ACHN (cell line): ENCODE measurements at regions not wholly inside any gene's neighbourhood (a gene's known extent, or its start where the extent isn't known, plus 50 kb on each side); places are given as distances from the start of the nearest gene placed in this dataset.

Source experiments
- DNase-seq: peaks from one replicate; pipeline ENCODE4 v3.0.0-alpha.2; 2015
- in situ Hi-C: cut with HindIII; loops from 2 replicates; pipeline ENCODE4 v1.10.0; 2017; ENCODE audit warnings: low sequenced_read_pairs, low pct_ligation_motif_present, low pct_unique_long_range_greater_than_20kb

DNA sequence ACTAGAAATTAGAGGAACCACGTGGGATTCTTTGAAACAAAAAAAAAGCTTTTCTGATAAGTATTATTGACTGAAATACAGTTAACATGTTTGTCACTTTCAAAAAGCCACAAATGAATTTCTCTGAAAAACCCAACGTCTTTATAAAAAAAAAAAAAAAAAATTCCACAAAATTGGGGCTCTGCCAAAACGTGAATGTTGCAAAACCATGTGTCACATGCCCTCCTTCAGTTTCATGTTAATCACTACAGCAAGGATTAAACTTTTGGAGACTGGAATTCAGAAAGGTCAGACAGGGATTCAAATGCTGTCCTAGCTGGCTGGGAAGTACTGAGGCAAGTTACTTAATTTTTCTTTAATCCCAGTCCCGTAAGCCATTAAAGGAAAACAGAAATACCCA, 278.0 kb upstream of the KLF14 start:
- in situ Hi-C loops = no loop called here
- peak; percentile 76 for DNase-seq

DNA sequence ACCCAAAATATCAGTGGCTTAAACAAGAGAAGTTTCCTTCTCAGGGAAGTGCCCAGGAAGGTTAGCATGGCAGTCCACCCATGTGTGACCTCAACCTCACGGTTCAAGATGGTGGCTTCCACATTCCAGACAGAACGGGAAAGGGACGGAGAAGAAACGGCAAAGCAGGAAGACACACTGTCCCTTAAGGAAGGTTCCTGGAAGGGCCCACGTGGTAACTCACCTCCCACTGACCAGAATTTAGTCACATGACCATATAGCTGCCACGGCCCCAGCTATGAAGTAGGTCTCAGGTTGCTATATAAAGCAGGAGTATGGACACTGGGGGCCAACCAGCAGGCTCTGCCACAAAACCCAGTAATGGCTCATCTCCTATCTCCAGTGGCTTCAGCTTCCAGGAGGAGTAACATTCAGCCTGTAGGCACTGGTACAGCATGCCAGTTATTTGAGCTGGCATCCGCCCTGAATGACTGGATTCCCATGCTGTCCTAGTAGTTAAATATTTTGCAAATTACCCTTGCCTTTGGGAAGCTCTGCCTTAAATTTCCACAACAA, 278.5 kb upstream of the KLF14 start:
- DNase-seq = peak; percentile 63
- in situ Hi-C loops = no loop called here

DNA sequence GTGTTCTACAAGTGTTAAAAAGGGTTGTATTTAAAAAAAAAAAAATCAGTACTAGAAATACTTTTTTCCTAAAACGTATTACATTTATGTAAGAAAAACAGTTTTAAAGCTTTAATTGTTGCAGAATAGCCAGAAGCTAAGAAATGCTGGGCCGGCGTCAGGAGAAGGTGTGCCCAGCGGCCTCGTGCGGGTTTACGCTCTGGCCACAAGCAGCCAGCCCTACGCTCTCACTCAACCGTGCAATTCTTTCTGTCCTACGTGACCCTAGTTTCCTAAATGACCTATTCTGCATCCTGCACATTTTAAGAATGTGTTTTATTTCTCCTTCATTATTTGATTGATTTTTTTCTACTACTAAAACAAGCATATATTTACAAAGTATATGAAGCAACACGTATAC, 279.7 kb upstream of the KLF14 start:
- peak; percentile 69 for DNase-seq
- in situ Hi-C loops = no loop called here

DNA sequence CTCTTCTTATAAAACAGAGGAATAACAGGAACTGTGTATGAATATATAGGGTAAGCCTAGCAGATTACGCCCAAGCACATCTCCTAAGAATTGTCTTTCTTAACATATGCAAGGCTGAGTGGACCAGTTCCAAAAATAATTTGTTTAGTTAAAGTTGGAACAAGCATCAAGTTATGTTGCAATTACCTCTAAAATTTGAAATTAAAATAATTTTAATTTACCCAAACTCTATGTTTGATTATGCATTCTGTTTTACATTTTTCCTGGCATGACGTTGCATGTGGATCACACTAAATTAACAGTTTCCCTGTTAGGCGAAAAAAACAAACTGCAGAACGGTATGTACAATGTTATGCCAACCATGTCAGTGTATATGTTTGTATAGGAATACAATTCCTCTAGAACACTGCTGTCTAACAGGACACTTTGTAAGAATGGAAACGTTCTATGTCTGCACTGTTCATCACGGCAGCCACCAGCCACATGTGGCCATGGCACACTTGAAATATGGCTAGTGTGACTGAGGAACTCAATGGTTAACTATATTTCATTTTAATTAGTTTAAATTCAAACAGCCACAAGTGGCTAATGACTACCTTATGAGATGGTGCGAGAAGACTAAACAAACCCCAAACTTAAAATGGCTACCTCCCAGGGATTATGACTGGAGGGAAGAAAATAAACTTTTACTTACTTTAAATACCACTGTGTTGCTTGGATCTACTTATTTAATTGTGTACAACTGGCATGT, 281.1 kb upstream of the KLF14 start:
- in situ Hi-C loops = no loop called here

DNA sequence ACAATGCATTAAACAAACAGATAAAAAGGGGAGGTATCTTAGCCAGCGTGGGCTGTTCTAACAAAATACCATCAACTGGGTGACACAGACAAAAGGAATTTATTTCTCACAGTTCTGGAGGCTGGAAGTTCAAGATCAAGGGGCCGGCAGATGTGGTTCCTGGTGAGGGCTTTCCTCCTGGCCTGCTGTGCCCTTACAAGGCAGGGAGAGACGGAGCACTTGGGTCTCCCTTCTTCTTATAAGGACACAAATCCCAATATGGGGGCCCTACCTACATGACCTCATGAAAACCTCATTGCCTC, 281.6 kb upstream of the KLF14 start:
- in situ Hi-C loops = no loop called here
- peak; percentile 58 for DNase-seq

More for the DNA sequence above, 281.1 kb upstream of the KLF14 start:
- DNase-seq = no peak

DNA sequence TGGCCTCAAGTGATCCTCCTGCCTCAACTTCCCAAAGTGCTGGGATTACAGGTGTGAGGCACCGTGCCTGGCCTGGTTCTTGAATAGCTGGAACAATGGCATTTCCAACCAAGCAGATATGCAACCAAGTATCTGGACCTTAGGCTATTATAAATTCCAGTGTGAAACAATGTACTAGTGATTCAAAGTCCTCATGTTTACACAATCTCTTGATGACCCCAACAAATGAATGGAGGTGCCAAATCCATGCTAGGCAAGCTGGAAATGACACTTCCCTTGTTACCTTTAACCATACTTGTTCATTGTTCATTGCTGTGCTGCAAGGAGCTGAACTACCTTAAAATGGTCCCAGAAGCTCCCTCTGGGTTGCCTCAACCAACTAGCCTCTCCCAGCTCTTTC, 282.2 kb upstream of the KLF14 start:
- in situ Hi-C loops = no loop called here
- no peak for DNase-seq

DNA sequence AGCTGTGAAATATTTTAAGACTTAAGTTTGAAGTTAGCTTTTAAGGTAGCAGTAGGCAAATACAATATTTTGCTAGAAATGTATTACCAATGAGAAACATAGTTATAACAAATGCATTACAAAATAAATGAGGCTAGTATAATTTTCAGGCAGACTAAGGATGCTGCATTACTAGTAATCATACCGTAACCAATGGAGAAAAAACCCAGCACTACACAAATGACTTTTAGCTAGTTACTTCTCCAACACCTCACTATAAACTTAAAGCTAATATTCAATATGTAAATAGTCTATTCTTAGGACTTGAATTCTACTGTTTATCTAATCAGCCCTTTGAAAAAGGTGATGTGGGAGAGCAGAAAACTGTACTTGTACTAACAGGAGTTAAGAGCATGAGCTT, 285.3 kb upstream of the KLF14 start:
- in situ Hi-C loops = no loop called here
- DNase-seq = no peak

DNA sequence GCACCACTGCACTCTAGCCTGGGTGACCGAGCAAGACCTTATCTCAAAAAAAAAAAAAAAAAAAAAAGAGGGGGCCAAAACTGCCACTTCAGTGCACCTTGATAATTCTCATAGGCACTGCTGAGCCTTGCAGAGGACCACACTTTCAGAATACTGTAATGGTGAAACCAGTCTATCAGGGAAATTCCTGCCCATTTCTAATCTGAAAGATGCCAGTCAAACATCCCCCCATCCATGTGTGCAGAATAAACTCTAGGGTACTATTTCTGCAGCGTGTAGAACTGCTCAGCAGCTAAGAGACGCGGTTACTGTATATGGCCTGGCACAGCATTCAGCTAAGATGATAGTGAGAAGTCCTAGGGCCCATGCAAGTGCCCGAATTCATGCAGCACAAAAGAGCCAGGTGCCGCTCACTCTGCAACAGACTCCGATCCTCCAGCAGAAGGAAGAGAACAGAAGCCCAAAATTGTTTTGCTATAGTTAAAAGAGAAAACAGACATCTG, 286.8 kb upstream of the KLF14 start:
- in situ Hi-C loops = no loop called here
- no peak for DNase-seq

DNA sequence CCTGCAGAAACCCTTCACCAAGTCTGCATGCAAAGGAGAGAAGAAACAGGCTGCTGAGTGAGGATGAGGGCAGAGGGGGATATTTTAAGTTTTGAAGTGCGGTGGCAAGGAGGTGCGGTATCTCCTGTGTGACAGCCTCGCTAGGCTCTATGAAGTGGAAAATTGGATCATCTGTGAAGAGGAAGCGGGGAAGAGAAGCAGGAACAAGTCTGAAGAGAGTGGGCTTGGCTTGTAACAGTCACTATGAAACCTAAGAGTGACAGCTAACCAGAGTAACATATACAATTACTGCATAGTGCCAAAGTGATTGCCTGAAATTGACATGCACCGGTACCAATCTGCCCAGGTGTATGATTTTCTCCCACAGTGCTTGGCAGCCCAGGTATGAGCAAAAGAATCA, 287.5 kb upstream of the KLF14 start:
- no peak for DNase-seq
- in situ Hi-C loops = no loop called here

DNA sequence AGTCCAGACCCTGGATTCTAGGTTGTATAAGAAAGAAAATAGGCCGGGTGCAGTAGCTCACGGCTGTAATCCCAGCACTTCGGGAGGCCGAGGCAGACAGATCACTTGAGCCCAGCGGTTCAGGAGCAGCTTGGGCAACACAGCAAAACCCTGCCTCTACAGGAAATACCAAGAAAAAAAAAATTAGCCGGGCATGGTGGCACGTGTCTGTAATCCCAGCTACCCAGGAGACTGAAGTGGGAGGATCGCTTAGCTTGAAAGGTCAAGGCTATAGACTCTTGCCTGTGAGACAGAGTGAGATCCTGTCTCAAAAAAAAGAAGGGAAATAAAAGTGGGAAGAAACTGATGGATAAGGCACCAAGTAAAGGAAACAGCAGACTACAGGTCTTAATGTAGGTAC, 287.9 kb upstream of the KLF14 start:
- in situ Hi-C loops = no loop called here

DNA sequence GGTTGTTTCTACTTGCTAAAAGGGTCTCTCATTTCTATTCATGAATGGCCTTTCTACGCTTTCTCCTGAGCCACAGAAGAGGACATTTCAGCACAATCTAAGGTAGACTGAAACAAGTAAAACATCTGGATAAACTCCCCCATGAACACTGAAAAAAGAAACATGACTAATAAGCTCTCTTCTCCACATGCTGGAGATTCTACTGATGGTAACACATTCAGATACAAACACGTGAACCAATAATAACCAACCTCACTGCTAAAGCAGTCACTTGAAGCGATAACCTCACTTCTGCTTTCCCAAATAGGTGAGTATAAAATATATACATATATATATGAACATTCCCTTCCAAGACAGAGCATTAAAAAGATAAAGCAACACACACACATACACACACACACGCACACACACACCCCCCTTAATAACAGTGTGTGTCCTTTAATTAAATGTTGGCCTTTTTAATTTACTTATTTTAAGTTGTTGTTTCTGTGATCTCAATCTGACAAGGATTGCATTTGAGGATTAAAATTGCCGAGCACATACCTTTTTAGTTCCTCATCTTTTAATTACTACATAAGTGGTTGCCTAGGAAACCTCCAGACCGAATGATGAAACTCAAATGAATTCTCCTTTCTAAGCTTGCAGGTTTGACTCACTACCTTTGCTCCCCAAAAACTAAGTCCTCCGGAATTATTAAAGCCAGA, 292.4 kb upstream of the KLF14 start:
- in situ Hi-C loops = no loop called here
- no peak for DNase-seq

More for the DNA sequence above, 287.9 kb upstream of the KLF14 start:
- DNase-seq = no peak

DNA sequence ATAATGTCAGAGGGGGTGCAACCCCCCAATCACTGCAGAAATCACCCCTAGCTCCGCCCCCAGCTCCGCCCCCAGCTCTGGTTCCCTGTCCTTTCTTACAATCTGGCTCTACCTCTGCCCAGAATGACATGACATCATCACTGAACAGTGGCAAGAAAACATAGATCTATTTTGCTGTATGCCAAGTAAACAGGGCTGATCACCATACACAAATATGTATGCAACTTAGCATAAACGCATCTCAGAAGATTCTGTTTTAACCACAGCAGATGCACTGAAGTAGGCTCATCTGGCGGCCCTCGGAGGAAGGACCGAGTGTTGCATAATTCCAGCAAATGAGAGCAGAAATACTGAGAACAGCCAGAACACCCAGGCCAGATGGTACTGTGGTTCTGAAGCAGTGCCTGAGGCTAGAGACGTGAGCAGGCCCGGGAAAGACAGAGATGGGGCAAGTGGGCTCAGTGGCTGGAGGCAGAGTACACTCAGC, 293.3 kb upstream of the KLF14 start:
- no peak for DNase-seq
- in situ Hi-C loops = no loop called here

DNA sequence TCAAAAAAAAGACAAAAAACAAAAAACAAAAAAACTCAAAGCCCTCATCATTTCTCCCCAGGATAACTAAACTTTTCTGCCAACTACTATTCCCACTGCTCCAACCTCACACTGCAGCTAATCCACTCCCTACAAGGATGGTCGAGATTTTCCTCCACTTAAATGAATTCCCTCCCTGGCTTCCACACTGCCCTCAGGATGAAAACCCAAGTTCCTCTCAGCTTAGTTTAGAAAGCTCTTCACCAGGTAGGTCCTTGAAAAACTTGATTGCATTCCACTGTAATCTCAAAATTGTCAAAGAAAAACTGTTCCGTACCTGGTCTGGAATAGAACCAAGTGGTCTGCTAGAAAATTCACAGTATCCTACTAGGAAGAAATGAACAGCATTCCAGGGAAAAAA, 294.3 kb upstream of the KLF14 start:
- DNase-seq = no peak
- in situ Hi-C loops = no loop called here

DNA sequence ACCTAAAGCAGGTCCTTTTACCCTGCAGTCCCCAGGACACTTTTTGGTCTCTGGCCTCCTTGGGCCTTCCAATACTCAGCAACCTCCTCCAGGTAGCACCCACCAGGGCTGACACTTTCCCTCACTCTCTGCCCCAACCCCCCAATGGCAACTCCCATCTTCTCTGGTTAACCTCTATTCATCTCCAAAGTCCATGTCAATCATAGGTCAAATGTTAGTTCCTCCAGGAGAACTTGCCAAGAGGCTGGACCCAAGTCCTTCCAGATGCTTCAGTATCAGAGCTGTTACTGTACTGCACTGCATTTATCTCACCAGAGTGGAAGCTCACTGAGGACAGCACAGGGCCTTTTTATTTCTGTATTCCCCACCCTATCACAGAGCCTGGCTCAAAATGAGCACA, 295.0 kb upstream of the KLF14 start:
- in situ Hi-C loops = no loop called here
- DNase-seq = no peak

DNA sequence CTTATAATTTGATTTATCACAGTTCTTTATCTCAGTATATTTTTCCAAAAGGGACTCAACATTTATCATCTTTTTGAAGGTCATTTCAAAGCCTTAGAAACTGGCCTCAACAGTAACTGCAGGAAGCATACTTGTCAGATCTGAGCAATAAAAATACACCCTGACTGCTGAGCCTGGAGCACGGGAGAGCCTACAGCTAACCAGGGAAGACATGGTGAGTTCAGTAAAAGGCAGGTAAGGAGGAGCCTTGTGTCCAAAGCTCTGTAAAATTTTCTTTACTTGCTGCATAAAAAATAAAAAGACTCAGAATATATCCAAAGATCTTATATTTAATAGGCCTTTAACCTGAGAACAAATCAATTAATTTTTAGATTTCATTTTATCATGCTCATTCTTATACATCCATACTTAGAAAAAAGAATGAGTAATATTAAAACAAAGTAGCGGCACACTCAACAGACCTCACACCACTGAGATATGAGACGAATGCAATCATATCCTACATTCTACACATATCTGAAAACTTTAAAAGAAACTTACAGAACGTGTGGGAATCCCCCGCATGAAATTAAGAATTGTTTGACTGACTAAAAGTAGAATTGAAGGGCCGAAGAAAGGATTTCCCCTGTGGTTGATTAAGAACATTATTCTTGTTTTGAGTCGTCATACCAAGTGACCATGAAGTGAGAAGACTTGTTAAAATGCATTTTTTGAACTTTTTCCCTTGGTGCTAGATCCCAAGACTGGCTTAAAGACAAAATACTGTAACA, 296.4 kb upstream of the MKLN1 start:
- no peak for DNase-seq
- in situ Hi-C loops = no loop called here

DNA sequence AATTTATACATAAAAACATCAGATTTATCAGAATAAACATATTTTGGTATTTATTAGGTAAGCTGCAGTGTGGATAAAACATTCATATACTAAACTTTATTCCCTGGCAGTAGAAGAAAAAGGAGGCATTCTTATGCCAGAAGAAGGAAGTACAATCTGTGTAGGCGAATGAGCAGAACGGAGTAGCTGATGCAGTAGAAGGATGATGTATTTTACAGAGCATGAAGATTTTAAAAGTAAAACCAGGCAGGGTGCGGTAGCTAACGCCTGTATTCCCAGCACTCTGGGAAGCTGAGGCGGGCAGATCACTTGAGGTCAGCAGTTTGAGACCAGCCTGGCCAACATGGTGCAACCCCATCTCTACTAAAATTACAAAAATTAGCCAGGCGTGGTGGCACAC, 294.9 kb upstream of the MKLN1 start:
- in situ Hi-C loops = no loop called here
- no peak for DNase-seq

DNA sequence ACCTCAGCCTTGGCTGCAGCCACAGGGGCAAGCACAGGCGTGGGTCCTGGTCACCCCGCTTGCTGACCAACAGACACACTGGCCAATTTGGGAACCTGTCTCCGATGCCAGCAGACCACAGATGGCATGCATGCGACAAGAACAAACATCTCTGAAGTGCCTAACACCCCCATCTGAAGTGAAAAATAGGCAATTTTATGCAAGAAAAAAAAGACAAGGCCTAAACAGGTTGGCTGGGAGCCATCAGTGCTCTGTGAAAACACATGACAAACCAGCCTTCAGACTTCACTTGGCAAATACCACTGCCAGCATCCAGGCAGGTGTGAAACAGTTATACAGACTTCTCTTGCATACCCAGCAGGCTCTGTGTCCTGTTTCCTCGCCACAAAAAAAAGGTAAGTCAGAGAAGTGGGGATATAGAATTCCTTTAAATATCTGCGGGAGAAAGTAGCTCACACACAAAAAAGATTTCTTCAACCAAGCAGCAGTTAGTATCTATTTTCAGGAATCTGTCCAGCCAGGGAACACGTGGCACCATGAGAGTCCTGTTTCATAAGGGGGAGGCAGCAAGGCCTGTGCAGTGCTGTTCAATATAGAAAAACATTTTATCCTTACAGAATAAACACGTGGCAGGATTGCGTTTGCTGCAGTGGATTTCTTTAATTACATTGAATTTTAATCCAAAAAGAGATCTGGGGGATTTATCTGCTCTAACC, 293.4 kb upstream of the MKLN1 start:
- in situ Hi-C loops = no loop called here
- DNase-seq = no peak

DNA sequence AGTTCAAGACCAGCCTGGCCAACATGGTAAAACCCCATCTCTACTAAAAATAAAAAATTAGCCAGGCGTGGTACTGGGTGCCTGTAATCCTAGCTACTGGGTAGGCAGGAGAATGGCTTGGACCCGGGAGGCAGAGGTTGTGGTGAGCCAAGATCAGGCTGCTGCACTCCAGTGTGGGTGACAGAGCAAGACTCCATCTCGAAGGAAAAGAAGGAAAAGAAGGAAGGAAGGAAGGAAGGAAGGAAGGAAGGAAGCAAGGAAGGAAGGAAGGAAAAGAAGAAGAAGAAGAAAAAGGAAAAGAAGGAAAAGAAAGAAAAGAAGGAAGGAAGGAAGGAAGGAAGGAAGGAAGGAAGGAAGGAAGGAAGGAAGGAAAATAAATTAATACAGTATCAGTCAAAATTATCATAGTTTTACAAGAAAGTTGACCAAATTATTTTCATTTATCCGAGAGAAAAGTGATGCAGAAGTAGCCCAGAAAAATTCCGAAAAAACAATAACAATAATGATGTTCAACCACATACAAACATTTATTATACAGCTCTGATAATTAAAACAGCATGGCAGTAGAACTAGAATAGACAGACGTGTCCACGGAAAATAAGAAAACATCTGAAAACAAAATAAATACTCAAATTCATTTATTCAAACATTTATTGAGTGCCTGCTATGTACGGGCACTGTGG, 292.4 kb upstream of the MKLN1 start:
- DNase-seq = no peak
- in situ Hi-C loops = no loop called here
